Memory B cell (primary cell): ENCODE measurements at regions not wholly inside any gene's neighbourhood (a gene's known extent, or its start where the extent isn't known, plus 50 kb on each side); places are given as distances from the start of the nearest gene placed in this dataset.

Source experiments
- ATAC-seq: fragments of 150-1000 bp; cut with Tn5 transposase; 2 replicates; pipeline ENCODE4 v1.10.0; 2021; ENCODE audit warnings: low read depth, mild to moderate bottlenecking, moderate library complexity
- DNase-seq, 2 donors: peaks; one replicate each; pipeline ENCODE4 v3.0.0; 2022; ENCODE audit warnings: low spot score in 2 of 2
- H3K27ac Mint-ChIP-seq: one replicate; pipeline ENCODE4 v1.8.0; 2022; ENCODE audit warnings: mild to moderate bottlenecking, moderate library complexity, mixed read lengths
- H3K27me3 Mint-ChIP-seq: one replicate; pipeline ENCODE4 v1.8.0; 2022; ENCODE audit warnings: mixed read lengths
- H3K36me3 Mint-ChIP-seq: one replicate; pipeline ENCODE4 v1.8.0; 2022; ENCODE audit warnings: mild to moderate bottlenecking, mixed read lengths
- H3K4me1 Mint-ChIP-seq: one replicate; pipeline ENCODE4 v1.8.0; 2022; ENCODE audit warnings: mixed read lengths
- H3K4me3 Mint-ChIP-seq: one replicate; pipeline ENCODE4 v1.8.0; 2022; ENCODE audit warnings: mild to moderate bottlenecking, moderate library complexity, mixed read lengths
- H3K9me3 Mint-ChIP-seq: one replicate; pipeline ENCODE4 v1.8.0; 2022; ENCODE audit warnings: mixed read lengths

- H3K4me1 Mint-ChIP-seq = no peaks in the 10 kb centered on the region
- peaks cover 5% of the 10 kb centered on the region for H3K27me3 Mint-ChIP-seq
- no peak overlapping the region for H3K4me3 Mint-ChIP-seq
- no peaks in the 10 kb centered on the region for H3K9me3 Mint-ChIP-seq
- ATAC-seq (no peak), DNase-seq (no peak)
- no peaks in the 10 kb centered on the region for H3K36me3 Mint-ChIP-seq
- no peak overlapping the region for H3K27ac Mint-ChIP-seq
Measured at GRCh38 chrX:149259241-149259640, 245.9 kb downstream of the IDS start.

GRCh38 chrX:149255860-149256259 lies 249.2 kb downstream of the IDS start:
- no peak for ATAC-seq
- Mint-ChIP-seq H3K27me3 (no peaks in the 10 kb centered on the region), H3K4me3 (no peak overlapping the region), H3K4me1 (no peaks in the 10 kb centered on the region), H3K36me3 (no peaks in the 10 kb centered on the region), H3K9me3 (no peaks in the 10 kb centered on the region), H3K27ac (no peak overlapping the region)
- no peak for DNase-seq

GRCh38 chrX:149248073-149248625 lies 257.0 kb downstream of the IDS start:
- Mint-ChIP-seq H3K9me3 (no peaks in the 10 kb centered on the region), H3K4me3 (no peak overlapping the region), H3K4me1 (no peaks in the 10 kb centered on the region), H3K27ac (no peak overlapping the region), H3K27me3 (no peaks in the 10 kb centered on the region), H3K36me3 (no peaks in the 10 kb centered on the region)
- ATAC-seq = no peak
- DNase-seq = no peak

- H3K4me3 Mint-ChIP-seq = no peak overlapping the region
- H3K27ac Mint-ChIP-seq = no peak overlapping the region
- H3K36me3 Mint-ChIP-seq = peaks cover 2% of the 10 kb centered on the region
- DNase-seq (no peak), ATAC-seq (no peak)
- H3K27me3 Mint-ChIP-seq = peaks cover 2% of the 10 kb centered on the region
- H3K9me3 Mint-ChIP-seq = peaks cover 12% of the 10 kb centered on the region
- no peaks in the 10 kb centered on the region for H3K4me1 Mint-ChIP-seq
Measured at GRCh38 chrX:149230689-149231088, 274.4 kb downstream of the IDS start.

- Mint-ChIP-seq H3K27ac (no peak overlapping the region), H3K4me1 (no peaks in the 10 kb centered on the region), H3K36me3 (peaks cover 2% of the 10 kb centered on the region), H3K9me3 (peaks cover 10% of the 10 kb centered on the region), H3K4me3 (no peak overlapping the region), H3K27me3 (no peaks in the 10 kb centered on the region)
- no peak for DNase-seq
- ATAC-seq = no peak
Measured at GRCh38 chrX:149223854-149224253, 281.3 kb downstream of the IDS start.

GRCh38 chrX:149222040-149222439 lies 283.1 kb downstream of the IDS start:
- H3K27me3 Mint-ChIP-seq = peaks cover 2% of the 10 kb centered on the region
- H3K4me1 Mint-ChIP-seq = no peaks in the 10 kb centered on the region
- DNase-seq (no peak), ATAC-seq (no peak)
- H3K4me3 Mint-ChIP-seq = no peak overlapping the region
- no peaks in the 10 kb centered on the region for H3K9me3 Mint-ChIP-seq
- H3K27ac Mint-ChIP-seq = no peak overlapping the region
- no peaks in the 10 kb centered on the region for H3K36me3 Mint-ChIP-seq

- ATAC-seq (no peak), DNase-seq (no peak)
- peaks cover 3% of the 10 kb centered on the region for H3K9me3 Mint-ChIP-seq
- no peaks in the 10 kb centered on the region for H3K36me3 Mint-ChIP-seq
- H3K27ac Mint-ChIP-seq = no peak overlapping the region
- H3K27me3 Mint-ChIP-seq = peaks cover 2% of the 10 kb centered on the region
- H3K4me3 Mint-ChIP-seq = no peak overlapping the region
- H3K4me1 Mint-ChIP-seq = no peaks in the 10 kb centered on the region
Measured at GRCh38 chrX:149221230-149221629, 283.9 kb downstream of the IDS start.

GRCh38 chrX:149213264-149213663 lies 291.8 kb downstream of the IDS start:
- no peaks in the 10 kb centered on the region for H3K4me1 Mint-ChIP-seq
- H3K27ac Mint-ChIP-seq = no peak overlapping the region
- peaks cover 6% of the 10 kb centered on the region for H3K9me3 Mint-ChIP-seq
- no peak overlapping the region for H3K4me3 Mint-ChIP-seq
- no peaks in the 10 kb centered on the region for H3K36me3 Mint-ChIP-seq
- DNase-seq (no peak), ATAC-seq (no peak)
- peaks cover 2% of the 10 kb centered on the region for H3K27me3 Mint-ChIP-seq

- H3K27me3 Mint-ChIP-seq = peaks cover 5% of the 10 kb centered on the region
- no peaks in the 10 kb centered on the region for H3K4me1 Mint-ChIP-seq
- ATAC-seq = no peak
- no peak for DNase-seq
- peaks cover 1% of the 10 kb centered on the region for H3K9me3 Mint-ChIP-seq
- H3K27ac Mint-ChIP-seq = no peak overlapping the region
- H3K4me3 Mint-ChIP-seq = no peak overlapping the region
- no peaks in the 10 kb centered on the region for H3K36me3 Mint-ChIP-seq
Measured at GRCh38 chrX:149208307-149208706, 296.8 kb downstream of the IDS start.

GRCh38 chrX:149207518-149207917 lies 297.6 kb downstream of the IDS start:
- DNase-seq = no peak
- Mint-ChIP-seq H3K4me3 (no peak overlapping the region), H3K9me3 (peaks cover 5% of the 10 kb centered on the region), H3K27me3 (peaks cover 7% of the 10 kb centered on the region), H3K27ac (no peak overlapping the region), H3K36me3 (no peaks in the 10 kb centered on the region), H3K4me1 (no peaks in the 10 kb centered on the region)
- ATAC-seq = no peak

GRCh38 chrX:149205937-149206336 lies 299.2 kb downstream of the IDS start:
- Mint-ChIP-seq H3K36me3 (no peaks in the 10 kb centered on the region), H3K27me3 (peaks cover 7% of the 10 kb centered on the region), H3K27ac (no peak overlapping the region), H3K4me3 (no peak overlapping the region), H3K4me1 (no peaks in the 10 kb centered on the region), H3K9me3 (peaks cover 5% of the 10 kb centered on the region)
- DNase-seq (no peak), ATAC-seq (no peak)

- Mint-ChIP-seq H3K27ac (no peak overlapping the region), H3K9me3 (peaks cover 5% of the 10 kb centered on the region), H3K27me3 (peaks cover 7% of the 10 kb centered on the region), H3K4me1 (no peaks in the 10 kb centered on the region), H3K36me3 (no peaks in the 10 kb centered on the region), H3K4me3 (no peak overlapping the region)
- DNase-seq = no peak
- ATAC-seq = no peak
Measured at GRCh38 chrX:149205081-149205480, 300.0 kb downstream of the IDS start.

GRCh38 chrX:149199734-149200133 lies 305.4 kb downstream of the IDS start:
- Mint-ChIP-seq H3K9me3 (peaks cover 4% of the 10 kb centered on the region), H3K27me3 (peaks cover 2% of the 10 kb centered on the region), H3K27ac (no peak overlapping the region), H3K36me3 (no peaks in the 10 kb centered on the region), H3K4me1 (no peaks in the 10 kb centered on the region), H3K4me3 (no peak overlapping the region)
- no peak for DNase-seq
- no peak for ATAC-seq

- no peaks in the 10 kb centered on the region for H3K36me3 Mint-ChIP-seq
- ATAC-seq (no peak), DNase-seq (no peak)
- peaks cover 4% of the 10 kb centered on the region for H3K9me3 Mint-ChIP-seq
- H3K27ac Mint-ChIP-seq = no peak overlapping the region
- peaks cover 2% of the 10 kb centered on the region for H3K27me3 Mint-ChIP-seq
- no peaks in the 10 kb centered on the region for H3K4me1 Mint-ChIP-seq
- no peak overlapping the region for H3K4me3 Mint-ChIP-seq
Measured at GRCh38 chrX:149198980-149199732, 305.9 kb downstream of the IDS start.

GRCh38 chrX:149185087-149185486 lies 320.0 kb downstream of the IDS start:
- Mint-ChIP-seq H3K27me3 (peaks cover 5% of the 10 kb centered on the region), H3K9me3 (peaks cover 2% of the 10 kb centered on the region), H3K27ac (no peak overlapping the region), H3K4me1 (no peaks in the 10 kb centered on the region), H3K36me3 (no peaks in the 10 kb centered on the region), H3K4me3 (no peak overlapping the region)
- ATAC-seq = no peak
- no peak for DNase-seq
